Stimulated activated CD8-positive, alpha-beta memory T cell treated with anti-CD3 and anti-CD28 coated beads, Interleukin-4, amount 100 ng/mL, for 4 hours (primary cell): ENCODE measurements at regions not wholly inside any gene's neighbourhood (a gene's known extent, or its start where the extent isn't known, plus 50 kb on each side); places are given as distances from the start of the nearest gene placed in this dataset.

Experiments used
- DNase-seq, 2 donors: peaks; one replicate each; pipeline ENCODE4 v3.0.0-alpha.2; 2020; ENCODE audit warnings: low read depth in 2 of 2, low spot score in 1 of 2

- no peak for DNase-seq
These were observed 133.4 kb downstream of the INSIG2 start for GRCh38 chr2:118221536-118222272.

GRCh38 chr2:118219611-118220010, 131.3 kb downstream of the INSIG2 start:
- DNase-seq = no peak

- no peak for DNase-seq
These were observed 128.0 kb downstream of the INSIG2 start for GRCh38 chr2:118216224-118216623.

GRCh38 chr2:118209727-118210126, 121.5 kb downstream of the INSIG2 start:
- DNase-seq = no peak

- no peak for DNase-seq
These were observed 119.6 kb downstream of the INSIG2 start for GRCh38 chr2:118207889-118208288.

GRCh38 chr2:118202707-118203303, 114.5 kb downstream of the INSIG2 start:
- DNase-seq = peak in 1 of 2 donors; percentile 14

GRCh38 chr2:118198268-118198667, 110.0 kb downstream of the INSIG2 start:
- no peak for DNase-seq

- no peak for DNase-seq
These were observed 108.9 kb downstream of the INSIG2 start for GRCh38 chr2:118197011-118197675.

- DNase-seq = no peak
These were observed 102.2 kb downstream of the INSIG2 start for GRCh38 chr2:118190474-118190873.

- DNase-seq = no peak
These were observed 98.6 kb downstream of the INSIG2 start for GRCh38 chr2:118186858-118187254.

GRCh38 chr2:118186110-118186857, 98.0 kb downstream of the INSIG2 start:
- peak; percentile 56 to 81 for DNase-seq

- peak in 1 of 2 donors; percentile 16 for DNase-seq
These were observed 97.2 kb downstream of the INSIG2 start for GRCh38 chr2:118185210-118186109.

- DNase-seq = no peak
These were observed 95.1 kb downstream of the INSIG2 start for GRCh38 chr2:118183381-118183780.

GRCh38 chr2:118179445-118179844, 91.2 kb downstream of the INSIG2 start:
- DNase-seq = no peak

- DNase-seq = no peak
These were observed 89.6 kb downstream of the INSIG2 start for GRCh38 chr2:118177884-118178283.

GRCh38 chr2:118177318-118177717, 89.0 kb downstream of the INSIG2 start:
- DNase-seq = no peak

GRCh38 chr2:118176601-118177000, 88.3 kb downstream of the INSIG2 start:
- DNase-seq = no peak

- DNase-seq = no peak
These were observed 83.3 kb downstream of the INSIG2 start for GRCh38 chr2:118171546-118171945.

- DNase-seq = no peak
These were observed 81.2 kb downstream of the INSIG2 start for GRCh38 chr2:118169359-118170005.

- no peak for DNase-seq
These were observed 80.3 kb downstream of the INSIG2 start for GRCh38 chr2:118168615-118169014.
